Glutamatergic neuron (in vitro differentiated cells): ENCODE measurements at regions not wholly inside any gene's neighbourhood (a gene's known extent, or its start where the extent isn't known, plus 50 kb on each side); places are given as distances from the start of the nearest gene placed in this dataset.

Source experiments
- DNase-seq: peaks from one replicate; pipeline ENCODE4 v3.0.0; 2022
- H3K27ac Mint-ChIP-seq: one replicate; pipeline ENCODE4 v1.8.0; 2020; ENCODE audit warnings: mild to moderate bottlenecking, mixed read lengths, inconsistent platforms; ENCODE audit not compliant: unreplicated experiment
- H3K27me3 Mint-ChIP-seq: one replicate; pipeline ENCODE4 v1.8.0; 2020; ENCODE audit warnings: mild to moderate bottlenecking, moderate library complexity, mixed read lengths, inconsistent platforms; ENCODE audit not compliant: unreplicated experiment
- H3K36me3 Mint-ChIP-seq: one replicate; pipeline ENCODE4 v1.8.0; 2020; ENCODE audit warnings: mild to moderate bottlenecking, mixed read lengths, inconsistent platforms; ENCODE audit not compliant: unreplicated experiment
- H3K4me1 Mint-ChIP-seq: one replicate; pipeline ENCODE4 v1.8.0; 2020; ENCODE audit warnings: mild to moderate bottlenecking, low read depth, mixed read lengths, inconsistent platforms; ENCODE audit not compliant: unreplicated experiment
- H3K4me3 Mint-ChIP-seq: one replicate; pipeline ENCODE4 v1.8.0; 2020; ENCODE audit warnings: mild to moderate bottlenecking, mixed read lengths, inconsistent platforms; ENCODE audit not compliant: unreplicated experiment
- H3K9me3 Mint-ChIP-seq: one replicate; pipeline ENCODE4 v1.8.0; 2020; ENCODE audit warnings: mild to moderate bottlenecking, moderate library complexity, mixed read lengths, inconsistent platforms; ENCODE audit not compliant: unreplicated experiment
- CTCF ChIP-seq: fragments of 200-600 bp; sonication (generic); IDR thresholded peaks from one replicate; pipeline ENCODE4 v1.5.0; 2021; ENCODE audit not compliant: partially characterized antibody, unreplicated experiment

- H3K4me1 Mint-ChIP-seq: peaks cover 10% of the 10 kb centered on the region
- no peak for DNase-seq
- H3K27ac Mint-ChIP-seq: no peak overlapping the region
- no peak overlapping the region for H3K4me3 Mint-ChIP-seq
- TF ChIP-seq CTCF: no peak
- no peaks in the 10 kb centered on the region for H3K9me3 Mint-ChIP-seq
- H3K27me3 Mint-ChIP-seq: no peaks in the 10 kb centered on the region
- H3K36me3 Mint-ChIP-seq: no peaks in the 10 kb centered on the region
Measured at GRCh38 chr18:39244242-39244641, 1678.6 kb upstream of the CELF4 start.

GRCh38 chr18:39241534-39241933, 1675.9 kb upstream of the CELF4 start:
- no peak for DNase-seq
- no peaks in the 10 kb centered on the region for H3K36me3 Mint-ChIP-seq
- H3K27me3 Mint-ChIP-seq: no peaks in the 10 kb centered on the region
- H3K27ac Mint-ChIP-seq: no peak overlapping the region
- H3K4me1 Mint-ChIP-seq: peaks cover 10% of the 10 kb centered on the region
- H3K9me3 Mint-ChIP-seq: no peaks in the 10 kb centered on the region
- no peak for TF ChIP-seq CTCF
- no peak overlapping the region for H3K4me3 Mint-ChIP-seq

GRCh38 chr18:39238981-39239660, 1673.5 kb upstream of the CELF4 start:
- H3K27me3 Mint-ChIP-seq: no peaks in the 10 kb centered on the region
- H3K4me1 Mint-ChIP-seq: peaks cover 10% of the 10 kb centered on the region
- H3K9me3 Mint-ChIP-seq: no peaks in the 10 kb centered on the region
- TF ChIP-seq CTCF: no peak
- H3K4me3 Mint-ChIP-seq: no peak overlapping the region
- DNase-seq: no peak
- H3K36me3 Mint-ChIP-seq: no peaks in the 10 kb centered on the region
- no peak overlapping the region for H3K27ac Mint-ChIP-seq

- no peaks in the 10 kb centered on the region for H3K4me1 Mint-ChIP-seq
- no peak overlapping the region for H3K4me3 Mint-ChIP-seq
- TF ChIP-seq CTCF: no peak
- H3K36me3 Mint-ChIP-seq: no peaks in the 10 kb centered on the region
- H3K27ac Mint-ChIP-seq: no peak overlapping the region
- peaks cover 2% of the 10 kb centered on the region for H3K9me3 Mint-ChIP-seq
- no peak for DNase-seq
- H3K27me3 Mint-ChIP-seq: no peaks in the 10 kb centered on the region
Measured at GRCh38 chr18:39235118-39235719, 1669.6 kb upstream of the CELF4 start.

GRCh38 chr18:39232937-39233336, 1667.3 kb upstream of the CELF4 start:
- peaks cover 4% of the 10 kb centered on the region for H3K36me3 Mint-ChIP-seq
- no peak for TF ChIP-seq CTCF
- H3K4me3 Mint-ChIP-seq: no peak overlapping the region
- H3K27ac Mint-ChIP-seq: no peak overlapping the region
- no peak for DNase-seq
- peaks cover 2% of the 10 kb centered on the region for H3K9me3 Mint-ChIP-seq
- H3K4me1 Mint-ChIP-seq: no peaks in the 10 kb centered on the region
- H3K27me3 Mint-ChIP-seq: no peaks in the 10 kb centered on the region
